GM12878 (cell line): ENCODE measurements at regions not wholly inside any gene's neighbourhood (a gene's known extent, or its start where the extent isn't known, plus 50 kb on each side); places are given as distances from the start of the nearest gene placed in this dataset.

Experiments used
- ATAC-seq: fragments of 200-7000 bp; cut with Tn5 transposase; 3 replicates; pipeline ENCODE4 v1.9.1; 2020; ENCODE audit warnings: mild to moderate bottlenecking, moderate library complexity
- BruUV-seq: library from RNA; stranded (reverse); fragments of 400-500 nt; replicated peaks from 2 replicates; lab custom pipeline; 2021; lab: Mats Ljungman, UMichigan
- CTCF ChIA-PET: fragments of 300-600 bp; sonication (Branson Sonifier 250); formaldehyde crosslinking; extraction: SDS; loops from one replicate; lab custom pipeline; 2021; ENCODE audit warnings: inconsistent platforms; lab: Yijun Ruan, JAX
- POLR2A ChIA-PET: fragments of 350-600 bp; formaldehyde crosslinking; extraction: SDS; loops from one replicate; lab custom pipeline; 2021; ENCODE audit warnings: inconsistent platforms; lab: Charles Lee
- RAD21 ChIA-PET: fragments of 300-600 bp; sonication (Branson Sonifier 250); formaldehyde crosslinking; loops from one replicate; lab custom pipeline; 2023; ENCODE audit warnings: antibody characterized with exemption; ENCODE audit not compliant: unreplicated experiment; lab: Charles Lee
- SMC1A ChIA-PET: fragments of 300-600 bp; sonication (Branson Sonifier 250); formaldehyde crosslinking; loops from one replicate; lab custom pipeline; 2023; ENCODE audit not compliant: unreplicated experiment, uncharacterized antibody; lab: Charles Lee
- DNase-seq: peaks from one replicate; pipeline ENCODE4 v3.0.0-alpha.2; 2011; ENCODE audit warnings: low read depth, low spot score
- FAIRE-seq: peaks from 3 replicates; lab custom pipeline; 2011; peaks lifted over from hg19 to GRCh38; lab: Jason Lieb, UNC
- H2AFZ ChIP-seq: 2 replicates; pipeline ENCODE4 v1.6.0; 2011; ENCODE audit warnings: low read depth, low read length, control low read depth; ENCODE audit not compliant: control insufficient read depth
- H3K27ac ChIP-seq: 2 replicates; pipeline ENCODE4 v1.5.1; 2011; ENCODE audit warnings: control low read depth; ENCODE audit not compliant: control insufficient read depth, insufficient read depth
- H3K27me3 ChIP-seq, 2 experiments: replicated peaks in 1 of 2; 2 replicates each; pipeline versions ENCODE4 v1.6.0 to v1.6.1; 2011; ENCODE audit warnings: low read length in 1 of 2; ENCODE audit not compliant: control insufficient read depth in 2 of 2, insufficient read depth in 2 of 2
- H3K36me3 ChIP-seq, 2 experiments: 2 replicates each; pipeline ENCODE4 v1.5.1; 2011; ENCODE audit warnings: low read length in 1 of 2; ENCODE audit not compliant: control insufficient read depth in 2 of 2, insufficient read depth in 2 of 2
- H3K4me1 ChIP-seq: 2 replicates; pipeline ENCODE4 v1.6.1; 2011; ENCODE audit warnings: mild to moderate bottlenecking, low read length, moderate library complexity, mixed read lengths; ENCODE audit not compliant: control insufficient read depth, insufficient read depth
- H3K4me2 ChIP-seq: 2 replicates; pipeline ENCODE4 v1.6.0; 2011; ENCODE audit warnings: control low read depth; ENCODE audit not compliant: control insufficient read depth, insufficient read depth
- H3K4me3 ChIP-seq: fragments of 200-600 bp; sonication (generic); 2 replicates; pipeline ENCODE4 v1.5.1; 2016
- H3K79me2 ChIP-seq: 2 replicates; pipeline ENCODE4 v1.6.0; 2011; ENCODE audit warnings: low read length; ENCODE audit not compliant: control insufficient read depth, insufficient read depth
- H3K9ac ChIP-seq: 2 replicates; pipeline ENCODE4 v1.8.0; 2011; ENCODE audit warnings: low read length, control low read depth, mixed read lengths; ENCODE audit not compliant: control insufficient read depth, insufficient read depth
- H3K9me3 ChIP-seq: replicated peaks from 3 replicates; pipeline ENCODE4 v1.5.1; 2011; ENCODE audit warnings: mild to moderate bottlenecking, low read length; ENCODE audit not compliant: control insufficient read depth, insufficient read depth
- H4K20me1 ChIP-seq: 2 replicates; pipeline ENCODE4 v1.6.0; 2011; ENCODE audit not compliant: control insufficient read depth, insufficient read depth
- BMI1 ChIP-seq: fragments of 450-650 bp; IDR thresholded peaks from 2 replicates; pipeline ENCODE4 v1.6.1; 2016; ENCODE audit warnings: mild to moderate bottlenecking, moderate library complexity, borderline replicate concordance
- CBX3 ChIP-seq: fragments of 200-600 bp; sonication (generic); IDR thresholded peaks from 2 replicates; pipeline ENCODE4 v1.6.1; 2016; ENCODE audit warnings: low read depth, borderline replicate concordance
- CHD4 ChIP-seq: fragments of 200-600 bp; sonication (generic); IDR thresholded peaks from 2 replicates; pipeline ENCODE4 v1.6.1; 2016; ENCODE audit warnings: mild to moderate bottlenecking
- CREM ChIP-seq: IDR thresholded peaks from 2 replicates; pipeline ENCODE4 v1.6.1; 2014; ENCODE audit warnings: antibody characterized with exemption, low read depth
- CTCF ChIP-seq, 3 experiments: IDR thresholded peaks in 2 of 3; conservative IDR thresholded peaks in 1 of 3; 2 replicates each; pipeline ENCODE4 v1.5.1; 2011; ENCODE audit warnings: low read depth in 3 of 3, low read length in 3 of 3, mild to moderate bottlenecking in 3 of 3, control low read depth in 2 of 3, moderate library complexity in 2 of 3, inconsistent platforms in 1 of 3, mixed read lengths in 1 of 3; ENCODE audit not compliant: control insufficient read depth in 2 of 3, insufficient read depth in 1 of 3; ENCODE audit errors: extremely low read depth in 1 of 3
- EZH2 ChIP-seq: IDR thresholded peaks from 2 replicates; pipeline ENCODE4 v1.6.1; 2012; ENCODE audit warnings: low read depth, mild to moderate bottlenecking, control low read depth, inconsistent platforms, low read length, borderline replicate concordance; ENCODE audit not compliant: control insufficient read depth
- GABPA ChIP-seq: IDR thresholded peaks from 2 replicates; pipeline ENCODE4 v1.6.1; 2014; ENCODE audit warnings: antibody characterized with exemption, low read depth, mild to moderate bottlenecking, inconsistent platforms
- LARP7 ChIP-seq: fragments of 450-650 bp; IDR thresholded peaks from 2 replicates; pipeline ENCODE4 v1.6.1; 2017; ENCODE audit warnings: mild to moderate bottlenecking
- MTA3 ChIP-seq: IDR thresholded peaks from 2 replicates; pipeline ENCODE4 v1.6.1; 2012; ENCODE audit warnings: low read length, inconsistent platforms, borderline replicate concordance
- PBX3 ChIP-seq: IDR thresholded peaks from 2 replicates; pipeline ENCODE4 v1.6.1; 2011; ENCODE audit warnings: mild to moderate bottlenecking, low read depth, low read length, moderate library complexity; ENCODE audit not compliant: insufficient replicate concordance
- POLR2AphosphoS5 ChIP-seq: IDR thresholded peaks from 2 replicates; pipeline ENCODE4 v1.6.1; 2011; ENCODE audit warnings: mild to moderate bottlenecking, low read length, inconsistent platforms
- RCOR1 ChIP-seq: conservative IDR thresholded peaks from 2 replicates; pipeline ENCODE4 v1.6.1; 2012; ENCODE audit warnings: low read depth, low read length, improper control_type of control experiment
- SIX5 ChIP-seq: IDR thresholded peaks from 2 replicates; pipeline ENCODE4 v1.6.1; 2011; ENCODE audit warnings: mild to moderate bottlenecking, low read depth, low read length, moderate library complexity; ENCODE audit not compliant: severe bottlenecking
- SPI1 ChIP-seq: IDR thresholded peaks from 2 replicates; pipeline ENCODE4 v1.6.1; 2011; ENCODE audit warnings: low read depth, mild to moderate bottlenecking, low read length, moderate library complexity, borderline replicate concordance; ENCODE audit not compliant: insufficient read depth
- SRF ChIP-seq, 2 experiments: IDR thresholded peaks; 2 replicates each; pipeline ENCODE4 v1.6.1; 2011; ENCODE audit warnings: low read depth in 2 of 2, low read length in 2 of 2, mild to moderate bottlenecking in 1 of 2, moderate library complexity in 1 of 2
- STAT1 ChIP-seq: fragments of 450-650 bp; conservative IDR thresholded peaks from 2 replicates; pipeline ENCODE4 v1.6.1; 2014; ENCODE audit warnings: antibody characterized with exemption, mild to moderate bottlenecking
- TBL1XR1 ChIP-seq: IDR thresholded peaks from 2 replicates; pipeline ENCODE4 v1.6.1; 2012; ENCODE audit warnings: low read depth, low read length, improper control_type of control experiment
- YBX1 ChIP-seq: fragments of 450-650 bp; IDR thresholded peaks from 2 replicates; pipeline ENCODE4 v1.6.1; 2016; ENCODE audit warnings: antibody characterized with exemption
- ZNF274 ChIP-seq: IDR thresholded peaks from one replicate; pipeline ENCODE4 v1.8.0; 2011; ENCODE audit not compliant: insufficient read length, insufficient read depth
- WGBS: methylation state at CpG from one replicate; pipeline ENCODE4 v1.1.6; 2016; ENCODE audit warnings: low lambda C conversion rate; ENCODE audit not compliant: insufficient replicate concordance, insufficient coverage; ENCODE audit errors: missing lambda C conversion rate; 5-methylcytosine and 5-hydroxymethylcytosine counted together
- in situ Hi-C: fragments of 300-500 bp; cut with MboI; formaldehyde crosslinking; loops from 9 replicates; pipeline ENCODE4 v1.14.3; 2018; ENCODE audit warnings: mixed read lengths
- intact Hi-C: fragments of 100-400 bp; cut with micrococcal nuclease; formaldehyde crosslinking; loops from one replicate; pipeline ENCODE4 v1.14.2; 2022; ENCODE audit not compliant: unreplicated experiment
- TF ChIP-seq, protein P1 (sequence below): IDR thresholded peaks from 2 replicates; pipeline ENCODE4 v1.6.1; 2012; ENCODE audit warnings: low read depth, low read length, improper control_type of control experiment
- TF ChIP-seq, protein P2 (sequence below): fragments of 450-650 bp; IDR thresholded peaks from 2 replicates; pipeline ENCODE4 v1.6.1; 2014; ENCODE audit warnings: mild to moderate bottlenecking

- TF ChIP-seq CTCF (IDR thresholded peaks at IDR 0.05 in 2 of 3, conservative IDR thresholded peaks at IDR 0.05 in 1 of 3; ENCODE audit: control insufficient read depth in 2 of 3, extremely low read depth in 1 of 3, insufficient read depth in 1 of 3, low read depth in 3 of 3, low read length in 3 of 3) (no peak), GABPA (no peak), SPI1 (no peak), YBX1 (no peak)
These were observed 348.7 kb upstream of the RUNX1 start (continued) for GRCh38 chr21:35397781-35398180.

- H3K27me3 ChIP-seq = no peaks in the 10 kb centered on the region; a peak in 1 of 4 replicates
- H2AFZ ChIP-seq = no peak overlapping the region
- H3K27ac ChIP-seq = no peak overlapping the region
- no peak overlapping the region for H3K4me3 ChIP-seq
- FAIRE-seq (no peak), DNase-seq (no peak), ATAC-seq (no peak)
- BruUV-seq = no TSS peak
- H3K36me3 ChIP-seq = no peaks in the 10 kb centered on the region
- no peak overlapping the region for H3K4me2 ChIP-seq
- WGBS = 70% methylated on average over 4 of the region's 4 CpGs
- no peaks in the 10 kb centered on the region for H3K79me2 ChIP-seq
- in situ Hi-C loops (no loop called here), intact Hi-C loops (loop anchor here (10.0 kb wide), 1 partner anchor 342 kb away; no protein-coding TSS in a partner anchor)
- H3K4me1 ChIP-seq = no peaks in the 10 kb centered on the region
- H3K9me3 ChIP-seq = no peaks in the 10 kb centered on the region
- H3K9ac ChIP-seq = no peak overlapping the region
- POLR2A ChIA-PET = no interaction called here
- no peaks in the 10 kb centered on the region for H4K20me1 ChIP-seq
- CTCF ChIA-PET = no interaction called here
- RAD21 ChIA-PET = no interaction called here
- SMC1A ChIA-PET = no interaction called here
- TF ChIP-seq EZH2 (no peak), BMI1 (no peak), PBX3 (no peak), SIX5 (no peak), SRF (IDR thresholded peaks at IDR 0.05; ENCODE audit: low read depth in 2 of 2, low read length in 2 of 2) (no peak), ZNF274 (no peak), RCOR1 (no peak), CHD4 (no peak), TBL1XR1 (no peak), MTA3 (no peak), POLR2AphosphoS5 (no peak), CBX3 (no peak), STAT1 (no peak), LARP7 (no peak), CREM (no peak)
- TF ChIP-seq, protein P1, sequence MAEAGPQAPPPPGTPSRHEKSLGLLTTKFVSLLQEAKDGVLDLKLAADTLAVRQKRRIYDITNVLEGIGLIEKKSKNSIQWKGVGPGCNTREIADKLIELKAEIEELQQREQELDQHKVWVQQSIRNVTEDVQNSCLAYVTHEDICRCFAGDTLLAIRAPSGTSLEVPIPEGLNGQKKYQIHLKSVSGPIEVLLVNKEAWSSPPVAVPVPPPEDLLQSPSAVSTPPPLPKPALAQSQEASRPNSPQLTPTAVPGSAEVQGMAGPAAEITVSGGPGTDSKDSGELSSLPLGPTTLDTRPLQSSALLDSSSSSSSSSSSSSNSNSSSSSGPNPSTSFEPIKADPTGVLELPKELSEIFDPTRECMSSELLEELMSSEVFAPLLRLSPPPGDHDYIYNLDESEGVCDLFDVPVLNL = no peak
- TF ChIP-seq, protein P2, sequence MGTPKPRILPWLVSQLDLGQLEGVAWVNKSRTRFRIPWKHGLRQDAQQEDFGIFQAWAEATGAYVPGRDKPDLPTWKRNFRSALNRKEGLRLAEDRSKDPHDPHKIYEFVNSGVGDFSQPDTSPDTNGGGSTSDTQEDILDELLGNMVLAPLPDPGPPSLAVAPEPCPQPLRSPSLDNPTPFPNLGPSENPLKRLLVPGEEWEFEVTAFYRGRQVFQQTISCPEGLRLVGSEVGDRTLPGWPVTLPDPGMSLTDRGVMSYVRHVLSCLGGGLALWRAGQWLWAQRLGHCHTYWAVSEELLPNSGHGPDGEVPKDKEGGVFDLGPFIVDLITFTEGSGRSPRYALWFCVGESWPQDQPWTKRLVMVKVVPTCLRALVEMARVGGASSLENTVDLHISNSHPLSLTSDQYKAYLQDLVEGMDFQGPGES = no peak
These were observed 347.6 kb upstream of the RUNX1 start for GRCh38 chr21:35396655-35397054.
